LNCAP (cell line): ENCODE measurements at regions not wholly inside any gene's neighbourhood (a gene's known extent, or its start where the extent isn't known, plus 50 kb on each side); places are given as distances from the start of the nearest gene placed in this dataset.

Experiments used
- TF ChIP-seq, protein P1 (sequence below): fragments of 450-650 bp; IDR thresholded peaks from 2 replicates; pipeline ENCODE4 v1.5.1; 2017; ENCODE audit warnings: mild to moderate bottlenecking

DNA sequence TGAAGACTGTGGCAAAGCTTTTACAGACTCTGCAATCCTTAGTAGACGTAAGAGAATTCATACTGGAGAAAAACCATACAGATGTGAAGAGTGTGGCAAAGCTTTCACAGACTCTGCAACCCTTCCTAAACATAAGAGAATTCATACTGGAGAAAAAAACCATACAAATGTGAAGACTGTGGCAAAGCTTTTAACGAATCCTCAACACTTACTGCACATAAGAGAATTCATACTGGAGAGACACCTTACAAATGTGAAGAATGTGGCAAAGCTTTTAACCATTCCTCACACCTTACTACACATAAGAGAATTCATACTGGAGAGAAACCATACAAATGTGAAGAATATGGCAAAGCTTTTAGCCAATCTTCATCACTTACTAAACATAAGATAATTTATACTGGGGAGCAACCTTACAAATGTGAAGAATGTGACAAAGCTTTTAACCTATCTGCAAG, 50.1 kb upstream of the ZNF98 start:
- TF ChIP-seq, protein P1, sequence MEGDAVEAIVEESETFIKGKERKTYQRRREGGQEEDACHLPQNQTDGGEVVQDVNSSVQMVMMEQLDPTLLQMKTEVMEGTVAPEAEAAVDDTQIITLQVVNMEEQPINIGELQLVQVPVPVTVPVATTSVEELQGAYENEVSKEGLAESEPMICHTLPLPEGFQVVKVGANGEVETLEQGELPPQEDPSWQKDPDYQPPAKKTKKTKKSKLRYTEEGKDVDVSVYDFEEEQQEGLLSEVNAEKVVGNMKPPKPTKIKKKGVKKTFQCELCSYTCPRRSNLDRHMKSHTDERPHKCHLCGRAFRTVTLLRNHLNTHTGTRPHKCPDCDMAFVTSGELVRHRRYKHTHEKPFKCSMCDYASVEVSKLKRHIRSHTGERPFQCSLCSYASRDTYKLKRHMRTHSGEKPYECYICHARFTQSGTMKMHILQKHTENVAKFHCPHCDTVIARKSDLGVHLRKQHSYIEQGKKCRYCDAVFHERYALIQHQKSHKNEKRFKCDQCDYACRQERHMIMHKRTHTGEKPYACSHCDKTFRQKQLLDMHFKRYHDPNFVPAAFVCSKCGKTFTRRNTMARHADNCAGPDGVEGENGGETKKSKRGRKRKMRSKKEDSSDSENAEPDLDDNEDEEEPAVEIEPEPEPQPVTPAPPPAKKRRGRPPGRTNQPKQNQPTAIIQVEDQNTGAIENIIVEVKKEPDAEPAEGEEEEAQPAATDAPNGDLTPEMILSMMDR: no peak
